HK-2 (cell line): ENCODE measurements at regions not wholly inside any gene's neighbourhood (a gene's known extent, or its start where the extent isn't known, plus 50 kb on each side); places are given as distances from the start of the nearest gene placed in this dataset.
A peak's percentile ranks its signal among the peaks of the same experiment; 100 is the strongest.

Source experiments
- DNase-seq: peaks from one replicate; pipeline ENCODE4 v3.0.0-alpha.2; 2018; ENCODE audit not compliant: unreplicated experiment

GRCh38 chr6:26149240-26149639 is 62.0 kb downstream of the HFE start:
- DNase-seq = no peak

- peak; percentile 58 for DNase-seq
Measured at GRCh38 chr6:26152226-26153101, 65.2 kb downstream of the HFE start.

GRCh38 chr6:26155061-26155930 is 68.1 kb downstream of the HFE start:
- no peak for DNase-seq

- DNase-seq = peak; percentile 88
Measured at GRCh38 chr6:26156105-26156849, 69.0 kb downstream of the HFE start.

- no peak for DNase-seq
Measured at GRCh38 chr6:26156850-26157250, 69.6 kb downstream of the HFE start.

GRCh38 chr6:26157251-26158075 is 70.2 kb downstream of the HFE start:
- peak; percentile 69 for DNase-seq

- DNase-seq = peak; percentile 87
Measured at GRCh38 chr6:26158076-26158580, 70.9 kb downstream of the HFE start.

GRCh38 chr6:26158581-26159356 is 71.5 kb downstream of the HFE start:
- peak; percentile 45 for DNase-seq

- peak; percentile 36 for DNase-seq
Measured at GRCh38 chr6:26159357-26160273, 72.4 kb downstream of the HFE start.

- DNase-seq = no peak
Measured at GRCh38 chr6:26161322-26161721, 74.1 kb downstream of the HFE start.

GRCh38 chr6:26162399-26162798 is 75.2 kb downstream of the HFE start:
- DNase-seq = no peak

GRCh38 chr6:26163427-26164119 is 76.3 kb downstream of the HFE start:
- DNase-seq = no peak

GRCh38 chr6:26164120-26164505 is 76.9 kb downstream of the HFE start:
- DNase-seq = no peak

- no peak for DNase-seq
Measured at GRCh38 chr6:26165261-26165790, 78.1 kb downstream of the HFE start.

- no peak for DNase-seq
Measured at GRCh38 chr6:26170181-26170580, 83.0 kb downstream of the HFE start.

GRCh38 chr6:26170951-26171841 is 84.0 kb downstream of the HFE start:
- DNase-seq = no peak

GRCh38 chr6:26172608-26172968 is 85.4 kb downstream of the HFE start:
- DNase-seq = peak; percentile 32
